ENCODE measurements at regions not wholly inside any gene's neighbourhood (a gene's known extent, or its start where the extent isn't known, plus 50 kb on each side); places are given as distances from the start of the nearest gene placed in this dataset.

- DNase-seq (ENCODE audit: low read depth, low spot score), result no peak
Measured at GRCh38 chr10:128741180-128741579, 615.0 kb upstream of the MKI67 start.

- DNase-seq (ENCODE audit: low read depth, low spot score), result no peak
Measured at GRCh38 chr10:128741680-128742079, 615.5 kb upstream of the MKI67 start.

- no peak for DNase-seq (ENCODE audit: low read depth, low spot score)
Measured at GRCh38 chr10:128744092-128744491, 617.9 kb upstream of the MKI67 start.

- DNase-seq (ENCODE audit: low read depth, low spot score), result no peak
Measured at GRCh38 chr10:128744811-128745305, 618.6 kb upstream of the MKI67 start.

- DNase-seq (ENCODE audit: low read depth, low spot score), result no peak
Measured at GRCh38 chr10:128747582-128748346, 621.5 kb upstream of the MKI67 start.

- DNase-seq (ENCODE audit: low read depth, low spot score), result no peak
Measured at GRCh38 chr10:128751284-128751683, 625.1 kb upstream of the MKI67 start.

- DNase-seq (ENCODE audit: low read depth, low spot score), result no peak
Measured at GRCh38 chr10:128751851-128752250, 625.6 kb upstream of the MKI67 start.

GRCh38 chr10:128759174-128759573 lies 633.0 kb upstream of the MKI67 start:
- DNase-seq (ENCODE audit: low read depth, low spot score), result no peak

- DNase-seq (ENCODE audit: low read depth, low spot score), result no peak
Measured at GRCh38 chr10:128763588-128763987, 637.4 kb upstream of the MKI67 start.

GRCh38 chr10:128764190-128764589 lies 638.0 kb upstream of the MKI67 start:
- no peak for DNase-seq (ENCODE audit: low read depth, low spot score)

GRCh38 chr10:128766915-128767314 lies 640.7 kb upstream of the MKI67 start:
- no peak for DNase-seq (ENCODE audit: low read depth, low spot score)

- DNase-seq (ENCODE audit: low read depth, low spot score), result no peak
Measured at GRCh38 chr10:128774979-128775378, 648.8 kb upstream of the MKI67 start.

GRCh38 chr10:128775743-128776142 lies 649.5 kb upstream of the MKI67 start:
- DNase-seq (ENCODE audit: low read depth, low spot score), result no peak

- no peak for DNase-seq (ENCODE audit: low read depth, low spot score)
Measured at GRCh38 chr10:128776673-128777252, 650.5 kb upstream of the MKI67 start.

- no peak for DNase-seq (ENCODE audit: low read depth, low spot score)
Measured at GRCh38 chr10:128777342-128777741, 651.1 kb upstream of the MKI67 start.

GRCh38 chr10:128779416-128779815 lies 653.2 kb upstream of the MKI67 start:
- DNase-seq (ENCODE audit: low read depth, low spot score), result no peak

- no peak for DNase-seq (ENCODE audit: low read depth, low spot score)
Measured at GRCh38 chr10:128780156-128780761, 654.0 kb upstream of the MKI67 start.

- DNase-seq (ENCODE audit: low read depth, low spot score), result no peak
Measured at GRCh38 chr10:128781637-128782036, 655.4 kb upstream of the MKI67 start.

- no peak for DNase-seq (ENCODE audit: low read depth, low spot score)
Measured at GRCh38 chr10:128784444-128784843, 658.2 kb upstream of the MKI67 start.

GRCh38 chr10:128792426-128793140 lies 666.4 kb upstream of the MKI67 start:
- DNase-seq (ENCODE audit: low read depth, low spot score), result no peak

- no peak for DNase-seq (ENCODE audit: low read depth, low spot score)
Measured at GRCh38 chr10:128793726-128794655, 667.8 kb upstream of the MKI67 start.

All from activated CD4-positive, CD25-positive, alpha-beta regulatory T cell treated with anti-CD3 and anti-CD28 coated beads, Interleukin-2, amount 50 U/mL, for 16 hours (primary cell).